Astrocyte (in vitro differentiated cells and primary cell): ENCODE measurements at regions not wholly inside any gene's neighbourhood (a gene's known extent, or its start where the extent isn't known, plus 50 kb on each side); places are given as distances from the start of the nearest gene placed in this dataset.

Experiments used
- CTCF ChIP-seq: IDR thresholded peaks from 2 replicates; pipeline ENCODE4 v1.5.1; 2011; ENCODE audit warnings: low read depth, mild to moderate bottlenecking, inconsistent platforms, low read length, moderate library complexity; ENCODE audit not compliant: insufficient read depth
- EZH2 ChIP-seq: IDR thresholded peaks from 2 replicates; pipeline ENCODE4 v1.6.1; 2012; ENCODE audit warnings: mild to moderate bottlenecking, low read length, inconsistent platforms; ENCODE audit not compliant: insufficient read depth

GRCh38 chr3:178345944-178346343, 190.3 kb upstream of the KCNMB2 start:
- TF ChIP-seq CTCF = no peak
- no peak for TF ChIP-seq EZH2
